ENCODE measurements at regions not wholly inside any gene's neighbourhood (a gene's known extent, or its start where the extent isn't known, plus 50 kb on each side); places are given as distances from the start of the nearest gene placed in this dataset.

DNA sequence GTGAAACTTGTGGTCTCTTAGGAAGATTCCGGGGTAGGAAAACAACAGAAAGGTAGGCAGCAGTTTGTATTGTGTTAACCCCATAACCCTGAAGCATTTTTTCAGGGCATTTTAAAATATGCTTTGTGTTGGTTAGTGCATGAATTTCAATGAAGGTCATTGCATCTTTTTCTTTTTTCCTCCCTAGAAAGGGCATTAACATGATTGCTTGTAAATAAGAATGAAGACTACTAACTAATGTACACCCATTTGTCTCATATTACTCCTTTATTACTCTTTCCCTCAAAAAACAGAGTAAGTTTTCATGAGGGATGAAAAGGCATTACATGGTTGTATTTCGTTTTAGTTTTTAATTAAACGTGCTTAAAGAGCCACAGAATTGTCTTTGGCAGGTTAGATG is 141.4 kb downstream of the OGFRL1 start:
- no peak for DNase-seq (ENCODE audit: low read depth in 2 of 2)

DNA sequence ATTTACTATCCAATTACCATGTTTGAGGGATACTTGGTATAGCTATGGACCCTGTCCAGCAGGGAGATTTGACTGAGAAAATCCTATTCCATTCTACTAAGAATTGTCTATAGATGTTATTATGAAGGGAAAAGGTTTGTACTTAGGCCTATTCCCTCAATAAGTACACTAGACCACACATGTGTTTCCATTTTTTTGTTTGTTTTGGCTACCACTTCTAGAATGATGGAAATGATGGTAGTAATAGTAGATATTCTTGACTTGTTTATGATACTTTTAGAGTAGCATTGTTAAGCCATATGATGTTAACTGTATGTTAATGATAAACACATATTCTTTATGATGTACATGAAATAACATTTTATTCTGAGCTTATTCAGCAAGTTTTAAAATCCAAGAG is 144.8 kb downstream of the OGFRL1 start:
- DNase-seq (ENCODE audit: low read depth in 2 of 2) = no peak

DNA sequence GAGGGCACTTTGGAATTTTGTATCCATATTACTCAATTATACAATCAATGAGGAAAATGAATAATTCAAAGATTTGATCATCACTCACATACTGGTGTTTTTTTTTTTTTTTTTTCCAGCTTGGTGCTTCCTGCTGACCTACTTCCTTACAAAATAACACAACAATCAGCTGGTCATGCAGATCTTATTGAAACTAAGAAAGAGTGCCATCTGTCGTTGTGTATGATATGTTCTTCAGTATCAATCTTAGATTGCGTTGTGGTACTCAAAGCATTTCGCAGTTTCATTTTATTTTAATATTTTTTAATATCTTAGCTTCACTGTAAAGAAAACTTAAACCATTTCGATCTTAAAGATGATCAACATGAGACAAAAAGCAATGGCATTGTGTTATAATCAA is 155.6 kb downstream of the OGFRL1 start:
- DNase-seq (ENCODE audit: low read depth in 2 of 2) = no peak

DNA sequence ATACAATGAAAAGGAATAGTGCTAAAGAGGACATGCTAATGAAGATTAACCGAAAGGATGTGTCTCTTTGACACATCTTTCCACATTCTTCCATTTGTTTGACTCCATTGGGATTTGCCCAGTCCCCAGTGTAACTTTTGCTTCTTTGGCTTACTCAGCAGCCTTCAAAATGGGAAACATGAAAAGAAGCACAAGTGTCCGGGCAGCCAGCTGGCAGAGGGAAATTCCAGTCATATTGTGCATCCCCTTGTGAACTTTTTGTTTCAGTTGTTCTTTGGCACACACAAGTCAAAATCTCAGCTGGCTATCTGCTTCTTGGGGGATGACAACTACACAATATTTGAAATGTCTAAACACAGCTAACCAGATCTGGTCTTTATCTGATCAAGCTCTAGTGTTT is 157.4 kb downstream of the OGFRL1 start:
- no peak for DNase-seq (ENCODE audit: low read depth in 2 of 2)

DNA sequence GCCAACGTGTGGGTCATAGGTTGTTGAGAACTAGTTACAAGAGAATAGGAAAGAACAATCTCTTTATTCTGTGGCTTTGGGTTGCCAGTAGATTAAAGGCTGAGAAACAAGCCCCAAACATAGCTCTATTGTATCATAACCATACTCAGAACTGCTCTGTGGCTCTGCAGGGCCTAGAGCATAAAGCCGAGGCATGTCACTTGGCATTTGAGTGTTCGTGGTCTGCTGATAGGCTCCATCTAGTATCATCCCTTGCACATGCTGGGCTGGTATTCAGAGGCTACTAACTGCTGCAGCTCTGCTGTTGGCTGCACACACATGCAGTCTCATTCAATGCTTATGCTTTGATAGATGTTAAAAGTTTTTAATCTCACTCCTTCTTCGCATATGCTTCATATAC is 157.9 kb downstream of the OGFRL1 start:
- DNase-seq (ENCODE audit: low read depth in 2 of 2) = no peak

DNA sequence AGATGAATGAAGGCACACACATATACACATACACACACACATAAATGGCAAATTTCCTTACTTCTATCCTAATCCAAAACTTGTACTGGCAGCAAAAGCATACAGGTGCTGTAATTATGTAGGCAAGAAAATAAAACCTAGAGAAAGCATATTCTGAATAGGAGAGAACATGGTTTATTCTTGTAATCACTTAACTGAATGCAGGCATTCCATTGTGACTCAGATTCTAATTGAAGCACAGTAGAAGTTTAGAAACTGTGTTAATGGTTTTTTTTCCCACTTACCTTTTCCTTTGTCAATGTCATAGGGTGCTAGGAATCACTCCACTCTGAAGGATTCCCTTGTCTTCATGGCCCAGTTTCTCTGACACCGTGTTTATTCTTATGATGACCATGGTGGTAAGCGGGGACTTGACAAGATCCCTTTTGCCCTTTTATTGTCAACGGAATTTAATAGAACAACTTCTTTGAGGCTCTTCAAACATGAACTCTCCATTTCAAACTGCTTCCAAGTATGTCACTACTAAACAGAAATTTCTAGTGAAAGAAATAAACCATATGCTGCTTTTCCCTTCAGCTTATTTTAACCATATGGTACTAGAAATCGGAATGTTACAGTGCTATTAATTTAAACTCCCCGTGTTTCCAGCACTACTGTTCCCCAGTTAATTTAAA is 164.2 kb downstream of the OGFRL1 start:
- DNase-seq (ENCODE audit: low read depth in 2 of 2) = no peak

DNA sequence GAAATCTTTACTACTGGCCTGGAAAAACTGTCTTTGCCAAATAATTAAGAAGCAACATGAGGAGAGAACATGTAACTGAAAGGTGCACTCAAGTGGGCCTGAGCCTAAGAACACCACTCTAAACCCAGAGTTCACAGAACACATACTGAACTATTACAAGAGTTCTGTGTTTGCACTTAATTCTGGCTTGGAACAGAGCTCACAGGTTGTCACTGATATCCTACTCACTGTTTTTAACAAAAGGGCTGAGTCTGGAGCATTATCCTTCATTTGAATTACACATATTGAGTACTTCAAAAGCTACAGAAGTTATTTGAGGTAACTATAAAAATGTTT is 164.7 kb downstream of the OGFRL1 start:
- DNase-seq (ENCODE audit: low read depth in 2 of 2) = no peak

DNA sequence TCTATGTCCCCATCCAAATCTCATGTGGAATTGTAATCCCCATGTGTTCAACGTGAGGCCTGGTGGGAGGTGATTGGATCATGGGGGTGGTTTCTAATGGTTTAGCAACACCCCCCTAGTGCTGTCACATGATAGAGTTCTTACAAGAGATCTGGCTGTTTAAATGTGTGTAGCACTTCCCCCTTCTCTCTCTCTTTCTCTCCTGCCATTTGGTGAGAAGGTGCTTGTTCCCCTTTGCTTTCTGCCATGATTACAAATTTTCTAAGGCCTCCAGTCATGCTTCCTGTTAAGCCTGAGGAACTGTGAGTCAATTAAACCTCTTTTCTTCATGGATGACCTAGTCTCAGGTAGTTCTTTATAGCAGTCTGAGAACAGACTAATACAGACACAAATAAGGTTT is 165.4 kb downstream of the OGFRL1 start:
- no peak for DNase-seq (ENCODE audit: low read depth in 2 of 2)

DNA sequence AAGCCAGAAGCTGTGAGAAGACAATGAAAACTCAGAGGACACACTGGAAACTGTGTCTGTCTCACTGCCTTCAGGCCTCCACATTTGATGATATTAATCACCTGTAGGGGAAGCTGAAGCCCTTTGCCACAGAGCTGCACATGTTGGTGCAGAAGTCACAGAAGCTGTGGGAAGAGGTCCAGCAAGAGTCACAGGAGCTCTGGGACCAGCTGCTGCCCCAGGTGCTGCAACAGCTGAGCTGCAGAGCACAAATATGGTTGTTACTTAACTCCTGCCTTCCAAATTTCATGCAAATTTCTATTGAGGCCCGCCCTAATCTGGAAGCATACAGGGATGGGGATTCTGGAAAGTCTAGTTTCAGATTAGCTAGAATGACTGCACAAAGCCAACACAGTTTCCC is 169.3 kb downstream of the OGFRL1 start:
- DNase-seq (ENCODE audit: low read depth in 2 of 2) = no peak

DNA sequence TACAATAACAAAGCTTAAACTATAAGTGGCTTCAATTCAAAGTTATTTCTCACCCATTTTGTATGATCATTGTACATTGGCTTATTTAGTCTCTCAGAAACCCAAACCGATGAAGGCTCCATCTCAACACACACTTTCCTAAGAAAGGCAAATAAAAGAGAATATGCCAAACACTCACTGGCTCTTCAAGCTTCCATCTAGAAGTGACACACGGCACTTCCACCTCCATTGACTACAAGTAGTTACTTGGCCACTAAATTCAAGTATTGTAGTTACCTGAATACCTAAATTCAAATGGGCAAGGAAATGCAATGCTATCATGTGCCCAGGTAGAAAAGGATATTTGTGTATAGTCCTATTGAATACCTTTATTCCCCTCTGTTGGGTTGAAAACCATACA is 170.6 kb downstream of the OGFRL1 start:
- DNase-seq (ENCODE audit: low read depth in 2 of 2) = no peak

DNA sequence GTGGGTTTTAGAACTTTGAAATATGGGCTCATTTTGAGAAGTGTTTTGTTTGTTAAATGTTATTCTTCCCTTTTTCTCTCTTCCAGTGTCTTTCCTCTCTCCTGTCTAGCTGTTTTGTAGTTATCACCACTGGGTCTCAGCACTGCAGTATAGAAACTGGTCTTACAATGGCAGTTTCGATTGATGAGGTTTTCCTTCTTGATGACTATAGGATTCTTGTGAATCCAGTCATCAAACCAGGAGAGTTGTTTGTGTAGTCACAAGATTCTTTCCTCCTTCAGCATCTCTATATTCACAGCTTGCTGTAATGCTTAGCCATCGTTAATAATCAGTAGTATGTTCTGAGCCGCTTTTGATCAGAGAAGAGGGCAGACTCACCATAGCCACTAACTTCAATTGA is 172.3 kb downstream of the OGFRL1 start:
- no peak for DNase-seq (ENCODE audit: low read depth in 2 of 2)

DNA sequence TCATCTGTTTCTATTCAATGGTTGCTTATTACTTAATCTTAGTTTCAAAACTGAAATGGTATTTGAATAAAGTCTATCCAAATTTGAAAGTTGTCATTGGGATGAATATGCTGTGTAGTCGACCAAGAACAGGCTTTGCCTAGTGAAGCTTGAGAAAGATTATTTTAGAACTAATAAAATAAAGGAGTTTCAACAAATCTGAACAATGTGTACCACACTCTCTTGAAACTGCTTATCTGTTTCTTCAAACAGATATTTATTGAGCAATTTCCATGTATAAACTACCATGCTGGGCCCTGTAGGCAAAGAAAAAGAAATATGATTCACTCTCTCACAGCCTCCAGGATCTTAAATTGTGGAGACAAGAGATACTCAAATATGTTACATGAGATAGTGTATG is 174.4 kb downstream of the OGFRL1 start:
- DNase-seq (ENCODE audit: low read depth in 2 of 2) = no peak

DNA sequence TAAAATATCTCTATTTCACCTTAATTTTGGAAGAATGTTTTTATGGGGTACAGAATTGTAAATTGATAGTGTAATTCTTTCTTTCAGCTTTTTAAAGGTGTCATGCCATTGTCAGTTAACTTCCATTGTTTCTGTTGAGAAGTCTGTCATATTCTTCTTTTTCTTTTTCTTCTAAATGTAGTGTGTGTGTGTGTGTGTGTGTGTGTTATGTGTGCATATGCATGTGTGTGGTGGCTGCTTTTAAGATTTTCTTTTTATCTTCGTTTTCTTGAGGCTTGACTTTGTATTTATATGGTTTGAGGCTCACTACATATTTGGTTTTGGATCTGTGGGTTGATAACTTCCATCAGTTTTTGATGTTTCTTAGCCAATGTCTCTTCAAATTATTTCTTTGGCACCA is 176.5 kb downstream of the OGFRL1 start:
- DNase-seq (ENCODE audit: low read depth in 2 of 2) = no peak

DNA sequence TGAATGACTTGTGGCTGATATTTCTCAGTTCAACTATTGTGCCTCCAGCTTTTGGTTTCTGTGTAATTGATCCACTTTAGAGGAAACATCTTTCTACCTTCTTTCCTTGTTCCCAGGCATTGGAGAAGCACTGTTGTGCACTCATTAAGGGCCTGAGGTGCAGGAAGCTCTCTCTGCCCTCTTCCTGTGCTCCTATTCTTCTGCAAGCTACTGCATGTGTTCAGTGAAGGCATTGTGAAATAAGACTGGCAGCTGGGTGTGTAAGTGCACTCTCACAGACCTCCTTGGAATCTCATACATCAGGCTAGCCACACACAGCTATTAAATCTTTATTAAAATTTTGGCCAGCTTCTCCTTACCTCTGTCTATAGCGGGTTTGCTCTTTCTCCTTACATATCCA is 177.8 kb downstream of the OGFRL1 start:
- DNase-seq (ENCODE audit: low read depth in 2 of 2) = no peak

DNA sequence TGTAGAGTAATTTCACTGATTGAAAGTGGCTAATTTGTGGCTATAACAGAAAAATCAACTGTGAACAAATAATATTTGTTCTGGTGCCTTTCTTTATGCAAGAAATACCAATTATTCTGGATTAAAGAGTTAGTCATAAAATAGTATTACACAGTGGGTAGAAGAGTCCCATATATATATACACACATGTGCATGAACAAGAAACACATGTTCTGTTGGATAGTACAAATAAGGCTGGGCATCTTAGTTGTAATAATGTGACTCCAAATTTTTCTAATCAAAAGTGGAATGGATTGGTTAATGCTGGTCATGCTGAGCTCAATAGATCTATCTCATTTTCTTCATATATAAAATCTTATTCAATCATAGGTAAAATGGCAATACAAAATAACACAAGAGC is 179.4 kb downstream of the OGFRL1 start:
- DNase-seq (ENCODE audit: low read depth in 2 of 2) = no peak

DNA sequence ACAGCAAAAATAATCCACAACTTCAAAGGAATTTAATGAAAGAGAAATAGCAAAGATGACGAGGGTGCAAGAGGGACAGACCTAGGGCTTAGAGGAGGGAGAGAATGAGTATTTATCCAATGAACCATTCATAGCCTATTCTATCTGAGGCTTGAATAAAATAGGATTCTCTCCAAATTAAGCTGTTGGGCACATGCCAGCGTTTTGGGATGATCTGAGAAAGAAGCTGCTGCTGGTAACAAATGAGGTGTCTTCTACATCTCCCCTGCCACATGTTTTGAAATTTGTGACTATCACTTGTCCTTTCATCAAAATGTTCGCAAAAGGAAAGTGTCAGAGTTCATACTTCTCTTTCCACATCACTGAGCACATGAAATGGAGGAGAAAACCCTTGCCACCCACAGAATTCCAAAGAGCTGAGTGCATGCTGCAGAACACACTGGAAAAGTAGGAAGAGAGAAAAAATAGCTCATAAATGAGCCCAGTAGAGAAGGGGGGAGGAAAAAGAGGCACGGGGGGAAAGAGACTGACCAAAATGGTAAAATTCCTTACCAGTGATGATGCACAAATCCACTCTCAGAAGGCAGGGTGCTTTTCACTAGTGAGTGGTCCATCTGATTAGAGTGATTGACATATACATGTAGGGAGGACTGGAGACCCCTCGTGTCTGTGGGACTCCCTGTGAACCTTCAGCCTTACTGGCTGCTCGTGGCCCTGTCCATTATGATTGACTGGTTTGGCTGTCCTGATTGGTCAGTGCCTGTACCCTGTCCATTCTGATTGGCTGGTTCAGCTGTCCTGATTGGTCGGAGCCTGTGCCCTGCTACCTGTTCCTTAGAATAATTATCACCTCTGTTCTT is 180.5 kb downstream of the OGFRL1 start:
- DNase-seq (ENCODE audit: low read depth in 2 of 2) = no peak

DNA sequence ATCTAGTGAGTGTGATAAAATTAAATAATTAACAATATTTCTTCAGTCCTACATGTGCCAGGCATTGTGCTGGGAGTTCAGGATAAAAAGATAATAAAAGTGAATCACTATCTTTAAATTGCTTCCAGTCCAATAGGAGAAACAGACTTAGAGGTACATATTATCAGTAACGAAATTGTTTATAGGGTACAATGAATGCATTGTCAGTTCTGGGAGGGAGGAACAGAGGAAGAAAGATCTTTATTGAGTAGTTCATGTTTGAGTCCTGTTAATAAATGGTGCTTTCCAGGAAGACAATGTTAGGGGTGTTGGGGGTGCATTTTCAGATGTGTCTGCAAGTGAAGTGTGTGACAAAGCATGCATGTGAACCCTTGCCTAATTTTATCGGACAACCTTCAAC is 183.1 kb downstream of the OGFRL1 start:
- no peak for DNase-seq (ENCODE audit: low read depth in 2 of 2)

DNA sequence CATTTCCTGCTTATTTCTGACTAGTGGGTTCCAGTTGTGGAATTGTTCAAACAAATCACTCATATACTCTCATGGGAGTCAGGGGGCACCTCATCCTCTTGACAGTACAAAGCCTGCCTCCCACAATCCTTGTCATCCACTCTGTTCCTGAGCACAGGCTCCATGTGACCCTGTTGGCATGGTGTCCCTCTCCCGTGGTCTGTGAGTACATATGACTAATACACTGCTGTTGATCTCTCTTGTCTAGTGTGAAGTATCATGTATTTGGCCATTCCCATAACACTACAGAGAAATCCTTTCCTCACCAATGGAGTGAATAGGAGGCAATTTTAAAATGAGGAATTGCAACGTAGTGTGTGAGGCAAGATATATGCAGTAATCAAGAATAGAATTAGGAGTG is 185.3 kb downstream of the OGFRL1 start:
- no peak for DNase-seq (ENCODE audit: low read depth in 2 of 2)

DNA sequence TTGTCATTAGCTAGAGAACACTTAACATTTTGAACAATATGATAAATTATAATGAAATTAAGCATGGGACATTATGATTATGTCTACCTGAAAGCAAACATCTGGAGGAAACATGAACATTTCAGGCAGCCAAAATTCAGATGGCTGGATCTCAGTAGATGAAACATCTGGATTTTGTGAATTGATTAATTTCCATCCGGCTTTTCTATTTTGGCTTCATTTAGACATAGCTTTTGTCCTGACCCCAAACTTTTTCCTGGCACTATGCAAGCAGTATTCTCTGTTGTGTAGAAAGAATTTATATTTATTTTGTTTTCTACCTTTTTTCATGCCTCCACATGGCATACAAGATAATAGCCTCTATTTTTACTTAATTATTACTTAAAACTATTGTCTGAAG is 186.3 kb downstream of the OGFRL1 start:
- DNase-seq (ENCODE audit: low read depth in 2 of 2) = no peak

DNA sequence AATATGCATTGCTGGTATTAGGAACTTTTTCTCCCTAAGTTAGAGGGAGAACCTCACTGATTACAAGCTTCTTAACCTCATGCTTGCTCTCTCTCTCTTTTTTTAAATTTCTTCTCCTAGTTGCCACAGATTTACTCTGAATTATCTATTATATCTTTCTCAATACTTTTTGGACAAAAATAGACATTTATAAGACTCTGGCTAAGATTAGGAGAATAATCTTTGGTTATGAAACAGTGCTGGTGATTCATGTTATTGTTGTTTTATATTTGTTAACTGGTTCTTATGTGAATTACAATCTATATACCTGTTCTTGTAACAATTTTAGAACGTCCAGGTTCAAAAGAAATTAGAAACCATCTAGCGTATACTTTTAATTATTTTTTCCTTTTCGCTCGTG is 187.8 kb downstream of the OGFRL1 start:
- DNase-seq (ENCODE audit: low read depth in 2 of 2) = no peak

DNA sequence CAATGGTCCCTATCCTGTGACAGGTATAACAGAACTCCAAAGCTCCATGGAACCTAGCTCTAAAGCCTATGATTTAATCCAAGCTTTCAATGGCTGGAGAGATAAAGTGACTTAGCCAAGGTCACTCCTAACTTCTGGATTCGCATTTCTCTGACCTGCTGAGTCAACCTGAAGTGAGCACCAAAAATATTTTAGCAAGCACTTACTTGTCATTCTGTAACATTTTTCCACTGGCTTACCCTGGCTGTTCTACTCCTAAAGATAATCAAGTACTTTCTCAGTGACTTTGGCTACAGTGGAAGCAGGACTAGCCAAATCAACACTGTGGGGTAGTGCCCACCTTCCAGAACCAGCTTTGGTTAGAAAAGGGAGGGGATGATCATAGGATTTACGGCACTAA is 188.3 kb downstream of the OGFRL1 start:
- DNase-seq (ENCODE audit: low read depth in 2 of 2) = no peak

DNA sequence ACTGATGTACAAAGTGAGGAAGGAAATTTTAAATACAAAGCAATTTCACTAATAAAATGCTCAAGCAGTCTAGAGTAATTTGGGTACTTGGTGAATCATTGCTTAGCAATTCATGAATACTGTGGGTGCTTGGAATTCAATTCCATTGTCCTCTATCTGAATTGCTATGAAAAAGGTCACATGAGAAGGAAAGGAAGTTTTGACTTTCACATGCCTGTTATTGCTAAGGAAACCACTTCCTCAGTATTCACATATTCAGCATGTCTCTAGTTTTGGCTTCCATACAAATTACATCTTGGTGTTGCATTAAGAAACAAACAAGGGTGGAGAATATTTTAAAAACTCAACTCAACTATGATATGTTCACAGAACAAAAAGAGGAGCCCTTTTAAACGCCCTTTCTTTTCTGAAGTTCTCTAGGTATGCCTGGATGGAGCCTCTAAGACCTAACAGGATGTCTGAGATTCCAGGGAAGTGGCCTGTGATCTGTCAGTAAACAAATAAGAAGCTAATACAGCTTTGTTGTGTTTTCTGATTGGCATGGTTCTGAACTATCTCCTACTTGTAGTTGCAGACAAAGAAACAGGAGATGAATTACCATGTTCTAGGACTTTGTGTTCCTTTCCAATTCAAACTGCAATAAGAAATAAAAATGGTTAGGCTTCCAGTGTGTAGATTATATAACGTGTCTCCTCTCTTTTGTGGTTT is 190.4 kb downstream of the OGFRL1 start:
- no peak for DNase-seq (ENCODE audit: low read depth in 2 of 2)

DNA sequence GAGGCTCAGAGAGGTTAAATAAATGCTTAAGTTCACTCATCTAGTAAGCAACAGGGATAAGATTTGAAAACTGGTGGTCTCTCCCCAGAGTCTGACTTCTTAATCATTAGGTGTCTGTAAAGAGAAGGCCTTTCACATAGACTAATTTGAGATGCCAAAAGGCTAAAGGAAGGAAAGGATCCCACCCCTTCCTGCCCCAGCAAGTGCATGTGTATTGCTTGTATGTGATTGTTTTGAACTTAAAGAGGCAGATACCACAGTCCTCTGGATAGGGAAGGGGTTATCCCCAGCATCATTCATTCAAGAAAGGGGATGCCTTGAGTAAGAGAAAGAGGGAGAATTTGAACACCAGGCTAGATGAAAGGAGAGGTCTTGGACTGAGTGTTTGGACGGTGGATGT is 192.0 kb downstream of the OGFRL1 start:
- no peak for DNase-seq (ENCODE audit: low read depth in 2 of 2)
